22Rv1 (cell line): ENCODE measurements at regions not wholly inside any gene's neighbourhood (a gene's known extent, or its start where the extent isn't known, plus 50 kb on each side); places are given as distances from the start of the nearest gene placed in this dataset.

Source experiments
- H3K27ac ChIP-seq: fragments of 450-650 bp; 2 replicates; pipeline ENCODE4 v1.5.1; 2017
- ZFX ChIP-seq: fragments of 450-650 bp; IDR thresholded peaks from 2 replicates; pipeline ENCODE4 v1.6.1; 2017; ENCODE audit warnings: antibody characterized with exemption, borderline replicate concordance
- TF ChIP-seq, protein P1 (sequence below): fragments of 450-650 bp; IDR thresholded peaks from 2 replicates; pipeline ENCODE4 v1.5.1; 2017; ENCODE audit warnings: mild to moderate bottlenecking

DNA sequence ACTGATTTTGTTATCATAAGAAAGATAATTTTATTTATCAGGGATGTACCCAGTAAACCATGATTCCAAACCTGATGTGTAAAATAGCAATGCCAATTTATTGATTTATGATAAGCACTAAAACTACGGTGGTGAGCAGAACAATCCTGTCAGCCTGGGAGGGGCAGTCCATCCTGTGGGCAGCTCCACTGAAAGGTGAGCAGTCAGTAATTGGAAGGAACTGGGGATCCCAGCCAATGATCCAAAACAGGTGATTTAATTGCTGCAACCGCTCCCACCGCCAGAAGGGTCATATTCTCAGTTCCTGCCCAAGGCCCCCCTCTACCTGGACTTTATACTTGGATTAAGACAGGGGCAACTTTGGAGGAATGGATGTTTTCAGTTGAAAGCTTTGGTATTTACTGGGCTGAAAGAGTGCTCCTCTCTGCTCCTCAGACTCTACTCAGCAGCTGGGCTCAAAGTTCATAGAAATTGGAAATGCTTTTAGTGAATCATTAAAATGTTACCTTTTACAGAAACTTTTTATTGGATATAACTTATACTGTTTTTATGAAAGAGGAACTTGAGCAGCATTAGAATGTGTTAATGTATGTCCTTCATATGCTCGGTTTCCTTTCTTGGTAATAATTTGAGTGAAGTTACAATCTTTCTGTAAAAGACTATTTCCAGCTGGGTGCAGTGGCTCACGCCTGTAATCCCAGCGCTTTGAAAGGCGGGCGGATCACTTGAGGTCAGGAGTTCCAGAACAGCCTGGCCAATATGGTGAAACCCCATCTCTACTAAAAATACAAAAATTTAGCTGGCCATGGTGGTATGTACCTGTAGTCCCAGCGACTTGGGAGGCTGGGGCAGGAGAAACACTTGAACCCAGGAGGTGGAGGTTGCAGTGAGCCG lies 198.6 kb upstream of the IL12A start:
- H3K27ac ChIP-seq = no peak overlapping the region
- TF ChIP-seq ZFX = no peak
- TF ChIP-seq, protein P1, sequence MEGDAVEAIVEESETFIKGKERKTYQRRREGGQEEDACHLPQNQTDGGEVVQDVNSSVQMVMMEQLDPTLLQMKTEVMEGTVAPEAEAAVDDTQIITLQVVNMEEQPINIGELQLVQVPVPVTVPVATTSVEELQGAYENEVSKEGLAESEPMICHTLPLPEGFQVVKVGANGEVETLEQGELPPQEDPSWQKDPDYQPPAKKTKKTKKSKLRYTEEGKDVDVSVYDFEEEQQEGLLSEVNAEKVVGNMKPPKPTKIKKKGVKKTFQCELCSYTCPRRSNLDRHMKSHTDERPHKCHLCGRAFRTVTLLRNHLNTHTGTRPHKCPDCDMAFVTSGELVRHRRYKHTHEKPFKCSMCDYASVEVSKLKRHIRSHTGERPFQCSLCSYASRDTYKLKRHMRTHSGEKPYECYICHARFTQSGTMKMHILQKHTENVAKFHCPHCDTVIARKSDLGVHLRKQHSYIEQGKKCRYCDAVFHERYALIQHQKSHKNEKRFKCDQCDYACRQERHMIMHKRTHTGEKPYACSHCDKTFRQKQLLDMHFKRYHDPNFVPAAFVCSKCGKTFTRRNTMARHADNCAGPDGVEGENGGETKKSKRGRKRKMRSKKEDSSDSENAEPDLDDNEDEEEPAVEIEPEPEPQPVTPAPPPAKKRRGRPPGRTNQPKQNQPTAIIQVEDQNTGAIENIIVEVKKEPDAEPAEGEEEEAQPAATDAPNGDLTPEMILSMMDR = no peak

DNA sequence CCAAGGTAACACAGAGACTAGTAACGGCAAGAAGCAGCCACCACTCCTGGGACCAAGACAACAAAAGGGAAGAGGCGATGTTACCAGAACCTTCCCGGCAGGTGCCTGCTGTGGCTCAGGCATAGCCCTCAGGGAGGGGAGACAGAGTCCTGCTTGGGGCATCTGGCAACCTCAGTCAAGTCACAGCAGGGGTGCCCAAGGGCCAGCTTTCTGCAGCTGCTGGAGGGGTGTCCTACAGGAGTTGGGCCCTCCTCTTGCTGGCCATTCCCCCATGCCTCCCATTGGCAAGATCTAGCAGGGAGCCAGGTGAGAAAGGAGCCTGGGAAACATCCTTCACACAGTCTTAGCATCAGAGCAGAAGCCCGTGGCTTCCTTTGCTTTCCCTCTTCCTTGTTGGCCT lies 197.3 kb upstream of the IL12A start:
- no peak overlapping the region for H3K27ac ChIP-seq
- TF ChIP-seq, protein P1 = no peak
- TF ChIP-seq ZFX = no peak

DNA sequence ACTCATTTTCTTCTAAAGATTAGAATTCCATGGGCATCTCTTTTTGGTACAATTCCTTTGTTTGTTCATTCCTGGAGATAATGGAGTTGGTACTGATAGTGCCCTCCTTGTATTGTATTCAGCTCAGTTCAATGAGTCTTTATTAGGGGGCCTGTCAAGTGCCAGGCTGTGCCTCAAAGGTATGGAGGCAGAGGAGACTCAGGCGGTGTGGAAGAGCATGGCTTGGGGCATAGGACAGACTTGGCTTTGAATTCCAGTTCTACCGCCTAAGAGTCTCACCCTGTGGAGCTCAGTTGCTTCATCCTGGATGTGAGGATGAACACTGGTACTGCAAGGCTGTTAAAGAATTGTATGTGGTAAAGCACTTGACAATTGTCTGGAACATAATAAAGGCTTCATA lies 196.6 kb upstream of the IL12A start:
- TF ChIP-seq, protein P1 = no peak
- TF ChIP-seq ZFX = no peak
- no peak overlapping the region for H3K27ac ChIP-seq

DNA sequence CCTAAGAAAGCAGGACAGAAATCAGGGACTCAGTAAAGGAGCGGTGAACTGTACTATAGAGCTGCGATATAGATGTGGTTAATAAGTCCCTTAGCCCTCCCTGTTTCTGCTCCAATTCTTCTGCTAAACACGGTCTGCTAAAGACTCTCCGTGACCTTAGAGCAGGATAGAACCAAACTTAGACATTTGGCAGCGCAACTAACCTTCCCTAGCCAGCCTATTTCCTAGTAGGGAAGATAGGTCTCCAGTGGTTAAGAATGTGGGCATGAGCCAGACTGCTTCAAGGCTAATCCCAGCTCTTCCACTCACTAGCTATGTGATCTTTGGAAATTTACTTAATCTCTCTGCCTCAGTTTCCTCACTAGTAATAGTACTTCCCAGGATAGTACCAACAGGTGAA lies 193.6 kb upstream of the IL12A start:
- TF ChIP-seq, protein P1 = no peak
- no peak for TF ChIP-seq ZFX

DNA sequence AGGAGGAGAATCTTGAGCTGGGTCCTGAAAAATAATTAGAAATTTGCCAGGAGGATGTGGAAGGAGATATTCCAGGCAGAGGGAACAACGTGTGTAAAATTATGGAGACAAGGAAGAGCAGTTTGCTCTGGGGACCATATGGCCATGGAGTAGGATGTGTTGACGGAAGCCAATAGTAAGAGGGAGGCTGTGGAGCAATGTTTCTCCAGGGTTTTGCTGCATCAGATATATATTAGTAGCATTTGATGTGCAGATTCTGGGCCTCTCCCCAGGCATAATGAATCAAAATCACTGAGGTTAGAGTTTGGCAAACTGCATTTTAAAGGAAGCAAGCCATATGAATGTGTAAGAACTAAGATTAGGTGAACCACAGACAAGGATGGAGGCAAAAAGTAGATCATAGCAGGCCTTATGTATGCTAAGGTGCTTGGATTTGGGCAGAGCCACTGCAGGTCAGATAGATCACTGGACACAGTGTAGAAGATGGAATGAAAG lies 192.9 kb upstream of the IL12A start:
- H3K27ac ChIP-seq = no peak overlapping the region
- TF ChIP-seq ZFX = no peak
- TF ChIP-seq, protein P1 = no peak

More for the DNA sequence above, 193.6 kb upstream of the IL12A start:
- H3K27ac ChIP-seq = no peak overlapping the region

DNA sequence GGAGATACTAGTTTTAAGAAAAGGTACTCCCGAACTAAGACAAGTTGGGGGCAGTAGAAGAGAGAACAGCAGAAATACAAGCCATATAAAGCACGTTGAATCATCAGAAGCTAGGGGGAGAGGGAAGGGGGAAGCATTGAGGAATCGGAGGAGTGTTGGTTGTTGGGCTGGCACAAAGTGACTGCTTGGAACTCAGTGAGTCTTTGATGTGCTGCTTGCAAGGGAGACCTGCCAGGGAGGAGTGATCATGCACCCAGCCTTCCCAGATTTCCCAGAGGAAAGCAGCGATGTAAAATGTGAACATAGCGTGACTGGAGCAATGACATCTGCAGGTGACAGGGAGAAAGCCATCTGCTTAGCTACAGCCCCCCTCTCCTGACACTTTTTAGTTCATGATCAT lies 192.4 kb upstream of the IL12A start:
- no peak overlapping the region for H3K27ac ChIP-seq
- TF ChIP-seq, protein P1 = no peak
- no peak for TF ChIP-seq ZFX

DNA sequence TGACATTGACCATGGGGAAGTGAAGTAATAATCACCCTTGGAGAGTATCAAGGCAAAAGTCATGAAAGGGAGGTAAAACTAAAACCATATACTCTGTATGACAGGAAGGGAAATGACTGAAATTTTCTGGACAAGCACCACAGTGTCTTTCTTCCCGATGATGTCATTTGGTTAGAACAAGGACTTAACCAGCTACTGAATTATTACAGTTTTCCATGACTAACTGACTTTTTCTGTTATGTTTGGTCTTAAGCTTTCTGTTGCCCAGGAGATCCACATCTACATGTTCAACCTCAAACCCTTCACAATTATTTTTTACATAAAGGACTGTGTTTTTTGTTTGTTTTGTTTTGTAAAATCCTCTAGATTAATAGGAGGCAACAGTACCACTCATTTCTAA lies 191.9 kb upstream of the IL12A start:
- TF ChIP-seq ZFX = no peak
- TF ChIP-seq, protein P1 = no peak
- H3K27ac ChIP-seq = no peak overlapping the region
